Lower leg skin (tissue), 4 donors: ENCODE measurements at regions not wholly inside any gene's neighbourhood (a gene's known extent, or its start where the extent isn't known, plus 50 kb on each side); places are given as distances from the start of the nearest gene placed in this dataset.

Experiments
- DNase-seq, 2 donors: peaks; one replicate each; pipeline ENCODE4 v3.0.0-alpha.2; 2019; ENCODE audit warnings: low spot score in 2 of 2
- H3K4me3 ChIP-seq: fragments of 200-600 bp; sonication (generic); 2 replicates; pipeline ENCODE4 v1.5.1; 2017; ENCODE audit warnings: mild to moderate bottlenecking, low read depth; ENCODE audit not compliant: poor library complexity, severe bottlenecking
- CTCF ChIP-seq, 3 donors: fragments of 450-650 bp; IDR thresholded peaks; one replicate each; pipeline ENCODE4 v1.5.1; 2016; ENCODE audit warnings: antibody characterized with exemption in 3 of 3, mild to moderate bottlenecking in 3 of 3, moderate library complexity in 2 of 3
- POLR2A ChIP-seq, 2 donors: fragments of 450-650 bp; IDR thresholded peaks; one replicate each; pipeline ENCODE4 v1.6.1; 2016 to 2017; ENCODE audit warnings: antibody characterized with exemption in 2 of 2, mild to moderate bottlenecking in 1 of 2, moderate library complexity in 1 of 2
- WGBS, 2 donors: methylation state at CpG; one replicate each; pipeline ENCODE4 v1.1.5; 2018; 5-methylcytosine and 5-hydroxymethylcytosine counted together
- intact Hi-C: fragments of 100-400 bp; cut with DNase I; formaldehyde crosslinking; loops from one replicate; pipeline ENCODE4 v1.15.0; 2023; ENCODE audit warnings: low total_unique reads

- DNase-seq = no peak
- intact Hi-C loops = no loop called here
- TF ChIP-seq POLR2A (IDR thresholded peaks at IDR 0.05) (no peak), CTCF (IDR thresholded peaks at IDR 0.05) (no peak)
- no peak overlapping the region for H3K4me3 ChIP-seq
- WGBS, 2 donors = 90 to 94% methylated on average over 10 of the region's 10 CpGs
These were observed 143.7 kb downstream of the ASB1 start for GRCh38 chr2:238570391-238570790.

GRCh38 chr2:238570926-238571325 is 144.2 kb downstream of the ASB1 start:
- DNase-seq = no peak
- intact Hi-C loops = no loop called here
- WGBS, 2 donors = 86 to 87% methylated on average over 17 of the region's 17 CpGs
- H3K4me3 ChIP-seq = no peak overlapping the region
- no peak for TF ChIP-seq CTCF (IDR thresholded peaks at IDR 0.05)
- no peak for TF ChIP-seq POLR2A (IDR thresholded peaks at IDR 0.05)

- intact Hi-C loops = no loop called here
- H3K4me3 ChIP-seq = no peak overlapping the region
- DNase-seq = no peak
- no peak for TF ChIP-seq POLR2A (IDR thresholded peaks at IDR 0.05)
- 86 to 92% methylated on average over 14 of the region's 14 CpGs for WGBS, 2 donors
These were observed 145.1 kb downstream of the ASB1 start for GRCh38 chr2:238571661-238572372.

- no peak for TF ChIP-seq POLR2A (IDR thresholded peaks at IDR 0.05)
- TF ChIP-seq CTCF (IDR thresholded peaks at IDR 0.05) = no peak
- WGBS, 2 donors = 87 to 97% methylated on average over 4 to 8 of the region's 9 CpGs
- no peak overlapping the region for H3K4me3 ChIP-seq
- intact Hi-C loops = no loop called here
- no peak for DNase-seq
These were observed 146.5 kb downstream of the ASB1 start for GRCh38 chr2:238573065-238573778.

GRCh38 chr2:238573916-238574315 is 147.2 kb downstream of the ASB1 start:
- H3K4me3 ChIP-seq = no peak overlapping the region
- intact Hi-C loops = no loop called here
- DNase-seq = peak in 1 of 2 donors; percentile 81
- 57 to 58% methylated on average over 11 of the region's 12 CpGs for WGBS, 2 donors
- TF ChIP-seq POLR2A (IDR thresholded peaks at IDR 0.05) (no peak), CTCF (IDR thresholded peaks at IDR 0.05) (no peak)

GRCh38 chr2:238574490-238575271 is 148.0 kb downstream of the ASB1 start:
- no peak overlapping the region for H3K4me3 ChIP-seq
- TF ChIP-seq POLR2A (IDR thresholded peaks at IDR 0.05) = no peak
- no peak for TF ChIP-seq CTCF (IDR thresholded peaks at IDR 0.05)
- intact Hi-C loops = no loop called here
- DNase-seq = no peak
- 82 to 87% methylated on average over 17 of the region's 17 CpGs for WGBS, 2 donors
